Transverse colon (tissue), 4 donors: ENCODE measurements at regions not wholly inside any gene's neighbourhood (a gene's known extent, or its start where the extent isn't known, plus 50 kb on each side); places are given as distances from the start of the nearest gene placed in this dataset.

ENCODE experiments used
- DNase-seq: peaks from one replicate; pipeline ENCODE4 v3.0.0-alpha.2; 2019
- H3K27ac ChIP-seq, 4 donors: fragments of 200-600 bp; sonication (generic); 2 replicates each; pipeline ENCODE4 v1.5.1; 2016 to 2018; ENCODE audit warnings: inconsistent platforms in 4 of 4
- H3K27me3 ChIP-seq: fragments of 200-600 bp; sonication (generic); 2 replicates; pipeline ENCODE4 v1.5.1; 2017; ENCODE audit warnings: inconsistent platforms
- H3K36me3 ChIP-seq, 4 donors: fragments of 200-600 bp; sonication (generic); 2 replicates each; pipeline ENCODE4 v1.5.1; 2017 to 2019; ENCODE audit warnings: inconsistent platforms in 4 of 4
- H3K4me1 ChIP-seq, 4 donors: fragments of 200-600 bp; sonication (generic); 2 replicates each; pipeline ENCODE4 v1.5.1; 2017 to 2020; ENCODE audit warnings: inconsistent platforms in 4 of 4
- H3K4me3 ChIP-seq, 4 donors: fragments of 200-600 bp; sonication (generic); 1 replicate in 1 of 4; 2 replicates in 3 of 4; pipeline versions ENCODE4 v1.5.1 to v1.6.1; 2017 to 2019; ENCODE audit warnings: inconsistent platforms in 4 of 4
- H3K9me3 ChIP-seq, 2 donors: fragments of 200-600 bp; sonication (generic); 2 replicates each; pipeline ENCODE4 v1.5.1; 2017 to 2019; ENCODE audit warnings: inconsistent platforms in 2 of 2
- EP300 ChIP-seq: sonication (generic); formaldehyde crosslinking; IDR thresholded peaks from one replicate; pipeline ENCODE4 v1.6.1; 2017; ENCODE audit warnings: antibody characterized with exemption, low read depth
- POLR2A ChIP-seq: fragments of 450-650 bp; IDR thresholded peaks from one replicate; pipeline ENCODE4 v1.6.1; 2016; ENCODE audit warnings: antibody characterized with exemption, mild to moderate bottlenecking, moderate library complexity
- POLR2AphosphoS5 ChIP-seq, 3 donors: sonication (generic); formaldehyde crosslinking; IDR thresholded peaks; one replicate each; pipeline ENCODE4 v1.6.1; 2016; ENCODE audit warnings: antibody characterized with exemption in 3 of 3
- WGBS, 2 donors: methylation state at CpG; one replicate each; pipeline ENCODE4 v1.1.5; 2018; ENCODE audit warnings: low coverage in 1 of 2; 5-methylcytosine and 5-hydroxymethylcytosine counted together
- in situ Hi-C, 4 donors: fragments of 200-750 bp; cut with MboI; loops; one replicate each; pipeline versions ENCODE4 v1.15.0 to v1.15.1; 2017; ENCODE audit warnings: low sequenced_read_pairs in 3 of 4, low pct_ligation_motif_present in 1 of 4, low pct_unique_long_range_greater_than_20kb in 1 of 4
- intact Hi-C: fragments of 100-400 bp; cut with DNase I; formaldehyde crosslinking; loops from one replicate; pipeline ENCODE4 v1.15.1; 2023; ENCODE audit warnings: low total_unique reads
- TF ChIP-seq, protein P1 (sequence below), 5 experiments: fragments of 200-600 bp in 3 of 5; fragments of 450-650 bp in 2 of 5; sonication (generic) in 3 of 5; IDR thresholded peaks; 1 replicate in 2 of 5; 2 replicates in 3 of 5; pipeline ENCODE4 v1.5.1; 2016 to 2017; ENCODE audit warnings: antibody characterized with exemption in 5 of 5, inconsistent platforms in 3 of 5, mild to moderate bottlenecking in 2 of 5, moderate library complexity in 1 of 5

DNA sequence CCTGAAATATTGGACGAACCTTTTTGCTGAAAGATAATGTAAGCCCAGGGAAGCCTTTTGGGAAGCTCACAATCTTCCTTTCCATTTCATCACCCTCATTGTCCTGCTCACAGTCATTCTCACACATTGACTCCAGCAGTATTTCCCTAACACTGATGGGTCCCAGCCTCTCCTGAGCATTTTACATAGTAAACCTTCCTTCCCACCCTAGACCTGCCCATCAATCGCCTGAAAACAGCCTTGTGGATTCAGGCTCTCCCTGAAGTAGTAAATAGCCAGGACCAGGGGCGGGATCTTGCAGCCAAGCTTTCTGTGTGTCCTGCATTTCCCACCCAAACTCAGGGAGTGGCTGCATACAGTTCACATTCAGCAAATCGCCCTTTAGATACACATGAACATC is 149.9 kb downstream of the CYRIA start:
- intact Hi-C loops: no loop called here
- no peak for TF ChIP-seq POLR2AphosphoS5 (IDR thresholded peaks at IDR 0.05)
- TF ChIP-seq, protein P1, sequence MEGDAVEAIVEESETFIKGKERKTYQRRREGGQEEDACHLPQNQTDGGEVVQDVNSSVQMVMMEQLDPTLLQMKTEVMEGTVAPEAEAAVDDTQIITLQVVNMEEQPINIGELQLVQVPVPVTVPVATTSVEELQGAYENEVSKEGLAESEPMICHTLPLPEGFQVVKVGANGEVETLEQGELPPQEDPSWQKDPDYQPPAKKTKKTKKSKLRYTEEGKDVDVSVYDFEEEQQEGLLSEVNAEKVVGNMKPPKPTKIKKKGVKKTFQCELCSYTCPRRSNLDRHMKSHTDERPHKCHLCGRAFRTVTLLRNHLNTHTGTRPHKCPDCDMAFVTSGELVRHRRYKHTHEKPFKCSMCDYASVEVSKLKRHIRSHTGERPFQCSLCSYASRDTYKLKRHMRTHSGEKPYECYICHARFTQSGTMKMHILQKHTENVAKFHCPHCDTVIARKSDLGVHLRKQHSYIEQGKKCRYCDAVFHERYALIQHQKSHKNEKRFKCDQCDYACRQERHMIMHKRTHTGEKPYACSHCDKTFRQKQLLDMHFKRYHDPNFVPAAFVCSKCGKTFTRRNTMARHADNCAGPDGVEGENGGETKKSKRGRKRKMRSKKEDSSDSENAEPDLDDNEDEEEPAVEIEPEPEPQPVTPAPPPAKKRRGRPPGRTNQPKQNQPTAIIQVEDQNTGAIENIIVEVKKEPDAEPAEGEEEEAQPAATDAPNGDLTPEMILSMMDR (IDR thresholded peaks at IDR 0.05): no peak
- TF ChIP-seq EP300: no peak
- no peak for TF ChIP-seq POLR2A
- H3K9me3 ChIP-seq: no peaks in the 10 kb centered on the region
- H3K4me3 ChIP-seq: no peak overlapping the region
- H3K27me3 ChIP-seq: peaks cover 15% of the 10 kb centered on the region
- no peak for DNase-seq
- H3K4me1 ChIP-seq: no peaks in the 10 kb centered on the region
- no peak overlapping the region for H3K27ac ChIP-seq
- H3K36me3 ChIP-seq: no peaks in the 10 kb centered on the region
- 66 to 67% methylated on average over 2 to 4 of the region's 4 CpGs for WGBS, 2 donors
- in situ Hi-C loops: loop anchor here (10.0 to 25.0 kb wide), 4 partner anchors 578 to 881 kb away; partner anchors contain the start of gene MYCN (in 2 of the 4)

DNA sequence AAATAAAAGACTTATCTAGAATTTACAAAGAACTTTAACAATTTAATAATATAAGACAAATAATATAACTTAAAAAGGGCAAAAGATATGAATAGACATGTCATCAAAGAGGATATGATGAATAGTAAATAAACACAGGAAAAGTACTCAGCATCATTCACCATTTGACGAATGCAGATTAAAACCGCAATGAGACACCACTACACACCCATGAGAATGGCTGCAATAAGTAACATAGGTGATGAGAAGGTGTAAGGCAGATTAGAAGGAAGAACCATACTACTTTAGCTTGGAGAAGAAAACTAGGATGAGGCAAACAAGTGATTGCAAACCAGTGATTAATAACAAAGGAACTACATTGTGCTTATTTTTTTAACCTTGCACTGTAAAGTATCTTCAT is 152.0 kb downstream of the CYRIA start:
- DNase-seq: no peak
- no peak overlapping the region for H3K27ac ChIP-seq
- H3K4me3 ChIP-seq: no peak overlapping the region
- H3K36me3 ChIP-seq: no peaks in the 10 kb centered on the region
- H3K9me3 ChIP-seq: no peaks in the 10 kb centered on the region
- TF ChIP-seq POLR2AphosphoS5 (IDR thresholded peaks at IDR 0.05) (no peak), POLR2A (no peak)
- TF ChIP-seq, protein P1 (IDR thresholded peaks at IDR 0.05): no peak
- in situ Hi-C loops (loop anchor here (10.0 to 25.0 kb wide), 4 partner anchors 576 to 879 kb away; partner anchors contain the start of gene MYCN (in 2 of the 4)), intact Hi-C loops (no loop called here)
- no peaks in the 10 kb centered on the region for H3K4me1 ChIP-seq
- peaks cover 35% of the 10 kb centered on the region for H3K27me3 ChIP-seq
- 59 to 71% methylated on average over 2 of the region's 2 CpGs for WGBS, 2 donors

DNA sequence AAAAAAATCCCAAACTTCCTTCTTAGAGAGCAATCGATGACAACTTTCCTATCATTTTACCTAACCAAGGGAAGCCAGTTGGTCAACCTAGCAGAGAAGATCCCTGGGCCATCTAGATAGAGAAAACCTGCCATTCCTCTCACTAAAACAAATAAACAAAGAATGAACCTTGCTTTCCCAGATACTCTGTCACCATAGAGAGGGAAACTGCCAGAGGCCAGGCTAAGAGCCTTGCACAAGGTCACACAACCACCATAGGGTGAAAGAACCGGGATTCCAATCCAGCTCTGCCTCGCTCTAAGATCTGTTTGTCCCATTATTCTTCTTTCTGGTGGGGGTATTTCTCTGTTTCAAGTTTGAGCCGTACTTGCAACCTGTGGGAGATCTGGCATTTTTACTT is 154.6 kb downstream of the CYRIA start:
- Histone ChIP-seq H3K36me3 (no peaks in the 10 kb centered on the region), H3K27me3 (peaks cover 50% of the 10 kb centered on the region), H3K9me3 (no peaks in the 10 kb centered on the region), H3K4me3 (no peak overlapping the region), H3K27ac (no peak overlapping the region), H3K4me1 (peaks cover 0 to 10% (median 9%) of the 10 kb centered on the region in 4 donors)
- no peak for DNase-seq
- intact Hi-C loops (no loop called here), in situ Hi-C loops (loop anchor here (10.0 to 25.0 kb wide), 4 partner anchors 574 to 876 kb away; partner anchors contain the start of gene MYCN (in 2 of the 4))
- TF ChIP-seq, protein P1 (IDR thresholded peaks at IDR 0.05): no peak
- TF ChIP-seq POLR2A (no peak), POLR2AphosphoS5 (IDR thresholded peaks at IDR 0.05) (no peak), EP300 (no peak)
- 82 to 87% methylated on average over 4 of the region's 4 CpGs for WGBS, 2 donors

DNA sequence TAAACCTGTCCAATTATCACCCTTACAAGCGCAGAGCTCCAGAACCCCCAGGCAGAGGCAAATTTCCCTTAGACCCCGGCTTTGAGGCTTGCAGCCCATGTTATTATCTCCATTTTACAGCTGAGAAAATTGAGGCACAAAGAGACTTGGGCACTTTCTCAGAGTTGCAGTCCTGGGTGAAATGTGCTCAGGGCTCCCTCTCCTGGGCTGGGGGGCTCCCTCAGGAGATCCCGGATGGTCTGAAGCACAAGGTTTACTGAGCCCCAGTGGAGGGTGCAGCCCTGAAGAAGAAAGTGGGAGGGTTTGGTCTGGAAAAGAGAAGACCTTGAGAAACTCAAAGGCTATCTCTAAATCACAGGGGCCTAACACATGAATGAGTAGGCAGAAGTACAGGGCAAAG is 156.6 kb downstream of the CYRIA start:
- in situ Hi-C loops (loop anchor here in 3 of 4 donors (25.0 kb wide), 3 partner anchors 572 to 872 kb away; partner anchors contain the start of gene MYCN (in 2 of the 3)), intact Hi-C loops (loop anchor here (10.0 kb wide), 1 partner anchor 874 kb away; no protein-coding TSS in a partner anchor)
- Histone ChIP-seq H3K27me3 (peaks cover 46% of the 10 kb centered on the region), H3K27ac (no peak overlapping the region), H3K36me3 (no peaks in the 10 kb centered on the region), H3K4me3 (no peak overlapping the region), H3K4me1 (peaks cover 0 to 10% (median 9%) of the 10 kb centered on the region in 4 donors), H3K9me3 (no peaks in the 10 kb centered on the region)
- DNase-seq: no peak
- WGBS, 2 donors: 75% methylated on average over 3 of the region's 3 CpGs; no CpG with 5 or more reads in 1 of the 2 donors
- TF ChIP-seq POLR2AphosphoS5 (IDR thresholded peaks at IDR 0.05) (no peak), EP300 (no peak), POLR2A (no peak)
- TF ChIP-seq, protein P1 (IDR thresholded peaks at IDR 0.05): no peak
